ENCODE measurements at regions not wholly inside any gene's neighbourhood (a gene's known extent, or its start where the extent isn't known, plus 50 kb on each side); places are given as distances from the start of the nearest gene placed in this dataset.

DNA sequence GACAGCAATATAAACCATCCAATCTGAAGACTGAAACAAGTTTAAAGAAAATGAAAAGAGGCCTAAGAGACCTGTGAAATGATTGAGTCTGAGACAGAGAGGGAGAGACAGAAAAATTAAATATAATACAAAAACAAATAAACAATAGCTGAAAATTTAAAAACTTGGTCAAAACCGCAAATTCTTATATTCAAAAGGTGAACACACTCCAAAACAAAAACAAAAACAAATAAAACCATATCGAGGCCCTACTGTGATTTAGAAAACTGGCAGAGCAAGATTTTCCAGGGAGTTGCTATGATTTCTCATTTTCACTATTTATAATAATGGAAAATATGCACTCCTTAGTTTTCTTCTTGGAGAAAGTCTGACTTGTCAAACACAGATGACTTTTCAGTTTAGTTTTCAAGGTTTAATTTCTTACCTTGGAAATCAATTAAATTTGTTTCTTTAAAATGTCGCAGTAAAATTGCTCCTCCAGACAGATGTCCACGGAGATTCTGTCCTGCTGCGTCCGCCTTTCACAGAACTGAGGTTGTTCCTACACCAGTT lies 1420.3 kb downstream of the UQCRFS1 start:
- no peak for DNase-seq (ENCODE audit: low read depth)

DNA sequence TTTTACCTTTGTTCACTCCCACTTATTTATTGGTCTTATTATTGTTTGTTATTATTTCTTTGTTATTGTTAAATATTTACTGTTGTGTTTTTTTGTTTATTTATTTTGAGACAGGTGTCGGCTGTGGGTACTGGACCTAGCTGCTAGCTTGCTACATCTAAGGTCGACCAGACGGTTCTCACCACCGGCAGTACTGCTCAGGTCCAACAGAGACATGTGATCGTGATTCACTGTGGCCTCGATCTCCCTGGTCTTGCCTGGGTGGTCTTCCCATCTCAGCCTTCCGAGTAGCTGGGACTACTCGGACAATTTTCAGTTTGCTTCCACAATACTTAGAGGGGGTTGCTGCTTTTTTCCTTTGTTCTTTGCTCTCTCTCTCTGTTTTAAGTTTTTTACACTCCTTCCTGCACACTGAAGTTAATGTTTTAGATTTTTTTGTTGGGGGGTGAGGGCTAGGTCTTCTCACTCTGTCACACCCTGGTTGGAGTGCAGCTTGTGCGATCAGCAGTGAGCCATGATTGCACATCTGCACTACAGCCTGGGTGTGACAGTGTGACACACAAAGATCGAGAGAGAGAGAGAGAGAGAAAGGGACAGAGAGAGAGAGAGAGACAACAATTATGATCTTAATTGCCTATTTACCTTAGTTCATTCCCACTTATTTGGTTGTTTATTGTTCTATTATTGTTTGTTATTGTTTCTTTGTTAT lies 1432.4 kb downstream of the UQCRFS1 start:
- DNase-seq (ENCODE audit: low read depth), result no peak

DNA sequence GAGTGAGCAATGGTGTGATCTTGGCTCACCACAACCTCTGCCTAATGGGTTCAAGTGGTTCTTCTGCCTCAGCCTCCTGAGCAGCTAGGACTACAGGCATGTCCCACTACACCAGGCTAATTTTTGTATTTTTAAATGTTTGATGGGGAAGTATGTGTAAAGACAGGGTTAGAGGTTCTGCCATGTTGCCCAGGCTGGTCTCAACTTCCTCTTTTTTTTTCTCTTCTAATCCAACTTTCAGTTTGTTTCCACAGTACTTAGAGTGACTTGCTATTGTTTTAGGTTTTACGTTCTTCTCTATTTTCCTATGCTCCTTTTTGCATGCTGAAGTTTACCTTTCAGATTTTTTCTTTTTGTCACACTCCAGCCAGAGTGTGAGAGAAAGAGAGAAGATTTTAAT lies 1433.0 kb downstream of the UQCRFS1 start:
- no peak for DNase-seq (ENCODE audit: low read depth)

DNA sequence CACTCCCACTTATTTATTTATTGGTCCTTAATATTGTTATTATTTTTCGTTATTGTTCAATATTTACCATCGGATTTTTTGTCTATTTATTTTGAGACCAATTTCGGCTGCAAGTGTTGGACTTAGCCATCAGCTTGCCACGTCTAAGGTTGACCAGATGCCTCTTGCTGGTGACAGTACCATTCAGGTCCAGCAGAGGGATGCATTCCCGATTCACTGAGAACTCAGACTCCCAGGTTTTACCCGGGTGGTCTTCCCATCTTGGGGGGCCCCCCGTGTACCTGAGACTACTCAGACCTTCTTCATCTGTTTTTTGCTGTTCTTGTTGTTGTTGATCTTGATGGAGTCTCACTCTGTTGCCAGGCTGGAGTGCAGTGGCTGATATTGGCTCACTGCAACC lies 1435.2 kb downstream of the UQCRFS1 start:
- no peak for DNase-seq (ENCODE audit: low read depth)

DNA sequence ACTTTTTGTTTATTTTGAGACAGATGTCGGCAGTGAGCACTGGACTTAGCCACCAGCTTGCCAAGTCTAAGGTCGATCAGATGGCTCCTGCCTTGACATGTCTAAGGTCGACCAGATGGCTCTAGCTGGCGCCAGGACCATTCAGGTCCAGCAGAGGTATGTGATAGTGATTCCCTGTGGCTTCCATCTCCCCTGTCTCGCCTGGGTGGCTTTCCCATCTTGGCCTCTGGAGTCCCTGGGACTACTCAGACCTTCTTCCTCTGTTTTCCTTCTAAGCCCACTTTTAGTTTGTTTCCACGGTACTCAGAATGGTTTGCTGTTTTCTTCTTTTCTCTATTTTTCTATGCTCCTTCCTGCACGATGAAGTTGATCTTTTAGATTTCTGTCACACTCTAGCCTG lies 1435.7 kb downstream of the UQCRFS1 start:
- no peak for DNase-seq (ENCODE audit: low read depth)

DNA sequence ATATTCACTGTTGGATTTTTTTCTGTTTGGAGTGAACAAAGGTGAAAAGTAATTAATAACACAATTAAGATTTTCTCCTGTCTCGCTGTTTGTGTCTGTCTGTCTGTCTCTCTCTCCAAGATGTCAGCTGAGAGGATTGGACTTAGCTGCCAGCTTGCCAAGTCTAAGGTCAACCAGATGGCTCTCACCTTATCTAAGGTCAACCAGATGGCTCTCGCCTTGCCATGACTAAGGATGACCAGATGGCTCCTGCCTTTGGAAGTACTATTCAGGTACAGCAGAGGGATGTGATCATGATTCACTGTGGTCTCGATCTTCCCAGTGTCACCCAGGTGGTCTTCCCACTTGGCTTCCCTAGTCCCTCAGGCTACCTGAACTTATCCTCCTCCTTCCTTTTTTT lies 1436.4 kb downstream of the UQCRFS1 start:
- DNase-seq (ENCODE audit: low read depth), result no peak

DNA sequence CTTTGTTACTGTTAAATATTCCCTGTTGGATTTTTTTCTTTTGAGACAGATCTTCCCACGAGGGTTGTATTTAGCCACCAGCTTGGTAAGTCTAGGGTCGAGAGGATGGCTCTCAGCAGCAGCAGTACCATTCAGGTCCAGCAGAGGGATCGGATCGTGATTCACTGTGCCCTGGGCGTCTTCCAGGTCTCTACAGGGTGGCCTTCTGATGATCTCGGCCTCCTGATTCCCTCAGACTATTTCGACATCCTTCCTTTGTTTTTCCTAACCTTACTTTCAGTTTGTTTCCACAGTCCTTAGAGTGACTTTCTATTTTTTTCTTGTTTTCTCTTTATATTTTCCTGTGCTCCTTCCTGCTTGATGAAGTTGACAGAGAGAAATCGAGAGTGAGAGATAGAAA lies 1436.9 kb downstream of the UQCRFS1 start:
- no peak for DNase-seq (ENCODE audit: low read depth)

DNA sequence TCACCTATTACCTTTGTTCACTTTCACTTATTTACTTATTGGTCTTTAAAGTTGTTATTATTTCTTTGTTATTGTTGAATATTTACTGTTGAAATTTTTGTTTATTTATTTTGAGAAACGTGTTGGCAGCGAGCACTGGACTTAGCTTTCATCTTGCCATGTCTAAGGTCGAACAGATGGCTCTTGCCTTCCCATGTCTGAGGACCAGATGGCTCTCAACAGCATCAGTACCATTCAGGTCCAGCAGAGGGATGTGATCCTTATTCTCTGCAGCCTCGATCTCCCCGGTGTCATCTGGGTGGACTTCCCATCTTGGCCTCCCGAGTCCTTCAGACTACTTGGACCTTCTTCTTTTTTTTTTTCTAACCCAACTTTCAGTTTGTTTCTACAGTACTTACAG lies 1437.6 kb downstream of the UQCRFS1 start:
- DNase-seq (ENCODE audit: low read depth), result no peak

DNA sequence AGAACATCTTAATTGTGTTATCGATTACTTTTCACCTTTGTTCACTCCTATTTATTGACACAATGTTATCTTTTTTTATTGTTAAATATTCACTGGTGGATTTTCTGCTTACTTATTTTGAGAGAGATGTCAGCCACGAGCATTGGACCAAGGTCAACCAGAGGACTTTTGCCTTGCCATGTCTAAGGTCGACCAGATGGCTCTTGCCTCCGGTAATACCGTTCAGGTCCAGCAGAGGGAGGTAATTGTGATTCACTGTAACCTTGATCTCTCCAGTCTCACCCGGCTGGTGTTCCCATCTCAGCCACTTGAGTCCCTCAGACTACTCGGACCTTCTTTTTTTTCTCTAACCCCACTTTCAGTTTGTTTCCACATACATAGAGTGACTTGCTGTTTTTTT lies 1438.1 kb downstream of the UQCRFS1 start:
- no peak for DNase-seq (ENCODE audit: low read depth)

DNA sequence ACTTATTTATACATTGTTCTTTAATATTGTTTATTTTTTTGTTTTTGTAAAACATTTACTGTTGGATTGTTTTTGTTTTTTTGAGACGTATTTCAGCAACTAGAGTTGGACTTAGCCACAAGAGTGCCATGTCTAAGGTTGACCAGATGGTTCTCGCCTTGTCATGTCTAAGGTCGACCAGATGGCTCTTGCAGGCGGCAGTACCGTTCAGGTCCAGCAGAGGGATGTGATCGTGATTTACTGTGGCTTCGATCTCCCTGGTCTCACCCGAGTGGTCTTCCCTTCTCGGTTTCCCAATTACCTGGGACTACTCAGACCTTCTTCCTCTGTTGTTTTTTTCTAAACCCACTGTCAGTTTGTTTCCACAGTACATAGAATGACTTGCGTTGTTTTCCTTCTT lies 1438.6 kb downstream of the UQCRFS1 start:
- DNase-seq (ENCODE audit: low read depth), result no peak

DNA sequence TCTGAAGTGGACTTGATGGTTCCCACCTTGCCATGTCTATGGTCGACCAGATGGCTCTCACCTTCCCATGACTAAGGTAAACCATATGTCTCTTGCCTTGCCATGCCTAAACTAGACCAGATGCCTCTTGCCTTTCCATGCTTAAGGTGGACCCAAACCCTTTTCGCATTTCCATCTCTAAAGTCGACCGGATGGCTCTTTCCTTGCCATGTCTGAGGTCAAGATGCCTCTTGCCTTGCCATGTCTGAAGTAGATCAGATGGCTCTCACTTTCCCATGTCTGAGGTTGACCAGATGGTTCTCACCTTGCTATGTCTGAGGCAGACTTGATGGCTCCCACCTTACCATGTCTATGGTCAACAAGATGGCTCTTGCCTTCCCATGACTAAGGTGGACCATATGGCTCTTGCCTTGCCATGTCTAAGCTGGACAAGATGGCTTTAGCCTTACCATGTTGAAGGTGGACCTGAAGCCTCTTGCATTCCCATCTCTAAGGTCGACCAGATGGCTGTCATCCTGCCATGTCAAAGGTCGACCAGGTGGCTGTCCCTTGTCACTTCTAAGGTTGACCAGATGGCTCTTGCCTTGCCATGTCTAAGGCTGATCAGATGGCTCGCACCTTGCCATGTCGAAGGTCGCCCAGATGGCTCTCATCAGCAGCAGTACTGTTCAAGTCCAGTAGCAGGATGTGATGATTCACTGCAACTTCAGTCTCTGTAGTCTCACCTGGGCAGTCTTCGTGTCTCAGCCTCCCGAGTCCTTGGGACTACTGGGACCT lies 1439.4 kb downstream of the UQCRFS1 start:
- DNase-seq (ENCODE audit: low read depth), result no peak

DNA sequence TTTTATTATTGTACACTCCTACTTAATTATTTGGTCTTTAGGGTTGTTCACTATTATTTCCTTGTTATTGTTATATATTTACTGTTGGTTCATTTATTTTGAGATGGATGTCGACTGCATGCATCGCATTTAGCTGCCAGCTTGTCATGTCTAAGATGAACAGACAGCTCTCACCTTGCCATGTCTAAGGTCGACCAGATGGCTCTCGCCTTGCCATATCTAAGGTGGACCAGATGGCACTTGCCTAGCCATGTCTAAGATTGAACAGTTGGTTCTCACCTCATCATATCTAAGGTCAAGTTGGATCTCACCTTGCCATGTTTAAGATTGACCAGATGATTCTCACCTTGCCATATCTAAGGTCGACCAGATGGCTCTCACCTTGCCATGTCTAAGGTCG lies 1440.9 kb downstream of the UQCRFS1 start:
- DNase-seq (ENCODE audit: low read depth), result no peak

DNA sequence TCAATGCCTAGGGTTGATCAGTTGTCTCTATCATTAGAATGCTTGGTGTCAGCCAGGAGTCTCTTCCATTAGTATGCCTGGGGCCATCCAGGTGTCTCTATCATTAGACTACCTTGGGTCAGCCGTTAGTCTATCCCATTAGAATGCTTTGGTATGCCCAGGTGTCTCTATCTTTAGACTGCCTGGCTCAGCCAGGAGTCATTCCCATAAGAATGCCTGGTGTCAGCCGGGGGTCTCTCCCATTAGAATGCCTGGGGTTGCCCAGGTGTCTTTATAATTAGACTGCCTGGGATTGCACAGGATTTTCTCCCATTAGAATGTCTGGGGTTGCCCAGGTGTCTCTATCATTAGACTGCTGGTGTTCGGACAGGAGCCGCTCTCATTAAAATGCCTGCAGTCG lies 1442.9 kb downstream of the UQCRFS1 start:
- no peak for DNase-seq (ENCODE audit: low read depth)

DNA sequence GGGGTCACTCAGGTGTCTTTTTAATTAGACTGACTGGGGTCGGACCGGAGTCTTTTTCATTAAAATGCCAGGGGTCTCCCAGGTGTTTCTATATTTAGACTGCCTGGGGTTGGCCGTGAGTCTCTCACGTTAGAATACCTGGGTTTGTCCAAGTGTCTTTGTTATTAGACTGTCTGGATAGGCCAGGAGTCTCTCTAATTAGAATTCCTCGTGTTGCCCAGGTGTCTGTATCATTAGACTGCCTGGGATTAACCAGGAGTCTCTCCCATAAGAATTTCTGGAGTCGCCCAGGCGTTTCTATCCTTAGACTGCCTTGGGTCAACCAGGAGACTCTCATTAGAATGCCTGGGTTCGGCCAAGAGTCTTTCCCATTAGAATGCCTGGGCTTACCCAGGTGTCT lies 1445.7 kb downstream of the UQCRFS1 start:
- no peak for DNase-seq (ENCODE audit: low read depth)

DNA sequence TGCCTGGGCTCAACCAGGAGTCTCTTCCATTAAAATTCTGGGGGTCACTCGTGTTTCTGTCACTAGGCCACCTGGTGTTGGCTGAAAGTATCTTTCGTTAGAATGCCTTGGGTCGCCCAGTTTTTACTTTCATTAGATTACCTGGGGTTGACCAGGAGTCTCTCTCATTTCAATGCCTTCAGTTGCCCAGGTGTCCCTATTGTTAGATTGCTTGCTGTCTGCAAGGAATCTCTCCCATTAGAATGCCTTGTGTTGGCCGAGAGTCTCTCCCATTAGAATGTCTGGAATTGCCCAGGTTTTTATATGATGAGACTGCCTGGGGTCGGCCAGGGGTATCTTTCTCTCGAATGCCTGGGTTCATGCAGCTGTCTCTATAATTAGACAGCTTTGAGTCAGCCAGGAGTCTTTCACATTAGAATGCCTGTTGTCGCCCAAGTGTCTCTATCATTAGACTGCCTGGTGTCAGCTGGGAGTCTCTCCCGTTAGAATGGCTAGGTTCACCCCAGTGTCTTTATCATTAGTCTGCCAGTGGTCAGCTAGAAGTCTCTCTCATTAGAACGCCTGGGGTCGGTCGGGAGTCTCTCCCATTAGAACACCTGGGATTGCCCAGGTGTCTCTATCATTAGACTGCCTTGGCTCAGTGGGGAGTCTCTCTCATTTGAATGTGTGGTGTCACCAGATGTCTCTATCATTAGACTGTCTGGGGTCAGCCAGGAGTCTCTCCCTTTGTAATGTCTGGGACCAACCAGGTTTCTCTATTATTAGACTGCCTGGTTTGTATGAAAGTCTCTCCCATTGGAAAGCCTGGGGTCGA lies 1446.8 kb downstream of the UQCRFS1 start:
- no peak for DNase-seq (ENCODE audit: low read depth)

DNA sequence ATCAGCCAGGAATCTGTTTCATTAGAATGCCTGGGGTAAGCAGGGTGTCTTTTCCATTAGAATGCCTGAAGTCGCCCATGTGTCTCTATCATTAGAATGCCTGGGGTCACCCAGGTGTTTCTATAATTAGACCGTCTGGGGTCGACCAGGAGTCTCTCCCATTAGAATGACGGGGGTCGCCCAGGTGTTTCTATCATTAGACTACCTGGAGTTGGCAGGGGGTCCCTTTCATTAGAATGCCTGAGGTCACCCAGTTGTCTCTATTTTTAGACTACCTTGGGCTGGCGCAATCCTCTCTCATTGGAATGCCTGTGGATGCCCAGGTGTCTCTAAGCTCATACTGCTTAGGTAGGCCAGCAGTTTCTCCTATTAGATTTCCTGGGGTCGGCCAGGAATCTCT lies 1447.6 kb downstream of the UQCRFS1 start:
- DNase-seq (ENCODE audit: low read depth), result no peak

DNA sequence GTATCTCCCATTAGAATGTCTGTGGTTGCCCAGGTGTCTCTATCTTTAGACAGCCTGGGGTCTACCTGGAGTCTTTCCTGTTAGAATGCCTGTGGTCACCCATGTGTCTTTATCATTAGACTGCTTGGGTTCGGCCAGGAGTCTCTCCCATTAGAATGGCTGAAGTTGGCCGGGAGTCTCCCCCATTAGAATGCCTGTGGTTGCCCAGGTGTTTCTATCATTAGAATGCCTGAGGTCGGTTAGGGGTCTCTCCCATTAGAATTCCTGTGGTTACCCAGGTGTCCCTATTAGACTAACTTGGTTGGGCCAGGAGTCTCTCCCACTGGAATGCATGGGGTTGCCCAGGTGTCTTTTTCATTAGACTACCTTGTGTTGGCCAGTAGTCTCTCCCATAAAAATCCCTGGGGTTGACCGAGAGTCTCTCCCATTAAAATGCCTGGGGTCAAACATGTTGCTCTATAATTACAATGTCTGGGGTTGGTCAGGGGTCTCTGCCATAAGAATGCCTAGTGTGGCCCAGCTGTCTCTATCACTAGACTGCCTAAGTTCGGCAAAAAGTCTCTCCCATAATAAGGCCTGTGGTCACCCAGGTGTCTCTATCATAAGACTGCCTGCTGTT lies 1448.7 kb downstream of the UQCRFS1 start:
- DNase-seq (ENCODE audit: low read depth), result no peak

DNA sequence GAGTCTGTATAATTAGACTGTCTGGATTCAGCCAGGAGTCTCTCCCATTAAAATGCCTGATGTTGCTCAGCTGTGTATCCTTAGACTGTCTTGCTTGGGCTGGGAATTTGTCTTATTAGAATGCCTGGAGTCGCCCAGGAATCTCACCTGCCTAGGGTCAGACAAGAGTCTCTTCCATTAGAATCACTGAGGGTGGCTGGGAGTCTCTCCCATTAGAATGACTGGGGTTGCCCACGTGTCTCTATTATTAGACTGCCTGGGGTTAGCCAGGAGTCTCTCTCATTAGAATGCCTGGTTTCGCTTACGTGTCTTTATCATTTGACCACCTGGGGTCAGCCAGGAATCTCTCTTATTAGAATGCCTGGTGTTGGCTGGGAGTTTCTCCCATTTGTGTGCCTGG lies 1450.0 kb downstream of the UQCRFS1 start:
- DNase-seq (ENCODE audit: low read depth), result no peak

DNA sequence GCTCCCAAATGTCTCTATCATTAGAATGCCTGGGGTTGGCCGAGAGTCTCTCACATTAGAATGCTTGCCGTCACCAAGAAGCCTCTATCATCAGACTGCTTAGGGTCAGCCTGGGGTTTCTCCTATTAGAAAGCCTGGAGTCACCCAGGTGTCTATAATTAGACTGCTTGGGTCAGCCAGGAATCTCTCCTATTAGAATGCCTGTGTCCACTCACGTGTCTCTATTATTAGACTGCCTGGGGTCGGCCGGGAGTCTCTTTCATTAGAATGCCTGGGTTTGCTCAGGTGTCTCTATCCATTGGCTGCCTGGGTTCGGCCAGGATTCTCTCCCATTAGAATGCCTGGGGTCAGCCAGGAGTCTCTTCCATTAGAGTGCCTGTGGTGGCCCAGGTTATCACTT lies 1453.1 kb downstream of the UQCRFS1 start:
- DNase-seq (ENCODE audit: low read depth), result no peak

DNA sequence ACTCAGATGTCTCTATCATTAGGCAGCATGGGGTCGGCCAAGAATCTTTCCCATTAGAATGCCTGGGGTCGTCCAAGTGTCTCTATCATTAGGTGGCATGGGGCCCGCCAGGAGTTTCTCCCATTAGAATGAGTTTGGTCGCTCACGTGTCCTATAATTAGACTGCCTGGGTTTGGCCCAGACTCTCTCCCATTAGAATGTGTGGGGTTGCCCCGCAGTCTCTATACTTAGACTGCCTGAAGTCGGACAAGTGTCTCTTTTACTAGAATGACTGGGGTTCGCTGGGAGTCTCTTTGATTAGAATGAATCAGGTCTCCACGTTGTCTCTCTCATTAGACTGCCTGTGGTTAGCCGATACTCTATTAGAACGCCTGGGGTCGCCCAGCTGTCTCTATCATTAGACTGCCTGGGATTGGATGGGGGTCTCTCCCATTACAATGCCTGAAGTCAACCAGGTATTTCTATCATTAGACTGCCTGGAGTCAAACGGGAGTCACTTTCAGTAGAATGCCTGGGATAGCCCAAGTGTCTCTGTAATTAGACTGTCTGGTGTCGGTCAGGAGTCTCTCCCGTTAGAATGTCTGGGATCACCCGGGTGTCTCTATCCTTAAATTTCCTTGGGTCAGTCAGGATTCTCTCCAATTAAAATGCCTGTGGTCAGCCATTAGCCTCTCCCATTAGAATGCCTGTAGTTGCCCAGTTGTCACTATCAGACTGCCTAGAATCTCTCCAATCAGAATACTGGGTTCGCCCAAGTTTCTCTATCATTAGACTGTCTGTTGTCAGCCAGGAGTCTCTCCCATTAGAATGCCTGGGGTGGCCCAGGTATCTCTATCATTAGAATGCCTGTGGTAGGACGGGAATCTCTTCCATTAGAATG lies 1454.1 kb downstream of the UQCRFS1 start:
- no peak for DNase-seq (ENCODE audit: low read depth)

DNA sequence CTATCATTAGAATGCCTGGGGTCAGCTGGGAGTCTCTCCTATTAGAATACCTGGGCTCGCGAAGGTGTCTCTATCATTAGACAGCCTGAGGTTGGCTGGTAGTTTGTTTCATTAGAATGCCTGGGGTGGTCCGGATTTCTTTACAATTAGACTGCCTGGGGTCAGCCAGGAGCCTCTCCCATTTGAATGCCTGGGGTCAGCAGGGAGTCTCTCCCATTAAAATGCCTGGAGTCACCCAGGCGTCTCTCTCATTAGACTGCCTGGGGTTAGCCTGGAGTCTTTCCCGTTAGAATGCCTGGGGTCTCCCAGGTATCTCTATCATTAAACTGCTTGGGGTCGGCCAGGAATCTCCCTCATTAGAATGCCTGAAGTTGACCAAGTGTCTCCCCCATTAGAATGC lies 1458.3 kb downstream of the UQCRFS1 start:
- DNase-seq (ENCODE audit: low read depth), result no peak
